Fibroblast of lung (primary cell): ENCODE measurements at regions not wholly inside any gene's neighbourhood (a gene's known extent, or its start where the extent isn't known, plus 50 kb on each side); places are given as distances from the start of the nearest gene placed in this dataset.

Experiments
- DNase-seq, 2 donors: peaks; one replicate each; pipeline versions ENCODE4 v3.0.0 to v3.0.0-alpha.2; 2010; ENCODE audit warnings: low read depth in 2 of 2
- H2AFZ ChIP-seq: 2 replicates; pipeline ENCODE4 v1.5.1; 2012; ENCODE audit warnings: low read length, control low read depth, inconsistent platforms
- H3K27ac ChIP-seq: 2 replicates; pipeline ENCODE4 v1.5.1; 2011; ENCODE audit warnings: low read length, control low read depth; ENCODE audit not compliant: insufficient read depth
- H3K27me3 ChIP-seq: 2 replicates; pipeline ENCODE4 v1.5.1; 2011; ENCODE audit warnings: mild to moderate bottlenecking, low read length; ENCODE audit not compliant: control insufficient read depth, insufficient read depth
- H3K36me3 ChIP-seq: 2 replicates; pipeline ENCODE4 v1.5.1; 2011; ENCODE audit warnings: low read length; ENCODE audit not compliant: control insufficient read depth, insufficient read depth
- H3K4me1 ChIP-seq: 2 replicates; pipeline ENCODE4 v1.5.1; 2011; ENCODE audit warnings: low read length; ENCODE audit not compliant: control insufficient read depth, insufficient read depth; ENCODE audit errors: extremely low read depth
- H3K4me2 ChIP-seq: 2 replicates; pipeline ENCODE4 v1.5.1; 2011; ENCODE audit warnings: low read length, control low read depth; ENCODE audit not compliant: insufficient read depth; ENCODE audit errors: extremely low read depth
- H3K4me3 ChIP-seq, 4 experiments: fragments of 200-600 bp in 1 of 4; sonication (generic) in 1 of 4; replicated peaks in 1 of 4; 2 replicates each; pipeline ENCODE4 v1.5.1; 2011 to 2016; ENCODE audit warnings: low read length in 4 of 4, low read depth in 3 of 4, mild to moderate bottlenecking in 3 of 4, control low read depth in 2 of 4, inconsistent platforms in 1 of 4, mixed read lengths in 1 of 4; ENCODE audit not compliant: insufficient read depth in 1 of 4; ENCODE audit errors: control extremely low read depth in 1 of 4
- H3K79me2 ChIP-seq: 2 replicates; pipeline ENCODE4 v1.5.1; 2012; ENCODE audit warnings: mild to moderate bottlenecking, low read length, inconsistent platforms; ENCODE audit not compliant: control insufficient read depth, insufficient read depth
- H3K9ac ChIP-seq: 2 replicates; pipeline ENCODE4 v1.5.1; 2011; ENCODE audit warnings: mild to moderate bottlenecking, low read length, control low read depth; ENCODE audit not compliant: insufficient read depth
- H3K9me3 ChIP-seq: 2 replicates; pipeline ENCODE4 v1.5.1; 2012; ENCODE audit warnings: low read depth, low read length; ENCODE audit not compliant: control insufficient read depth, insufficient read depth
- H4K20me1 ChIP-seq: 2 replicates; pipeline ENCODE4 v1.5.1; 2011; ENCODE audit warnings: low read length; ENCODE audit not compliant: control insufficient read depth, insufficient read depth; ENCODE audit errors: extremely low read depth
- CTCF ChIP-seq, 2 donors: IDR thresholded peaks in 1 of 2; conservative IDR thresholded peaks in 1 of 2; 1 replicate in 1 of 2; 2 replicates in 1 of 2; pipeline ENCODE4 v1.5.1; 2011 to 2012; ENCODE audit warnings: low read length in 2 of 2, control low read depth in 1 of 2, inconsistent platforms in 1 of 2, low read depth in 1 of 2, mild to moderate bottlenecking in 1 of 2
- EZH2 ChIP-seq: IDR thresholded peaks from 2 replicates; pipeline ENCODE4 v1.5.1; 2012; ENCODE audit warnings: low read length, control low read depth, mild to moderate bottlenecking; ENCODE audit errors: missing control alignments

- Histone ChIP-seq H3K4me3 (no peak overlapping the region), H3K4me2 (no peak overlapping the region), H3K79me2 (no peaks in the 10 kb centered on the region), H3K27me3 (no peaks in the 10 kb centered on the region), H3K9me3 (no peaks in the 10 kb centered on the region), H2AFZ (no peak overlapping the region), H3K9ac (no peak overlapping the region), H3K27ac (no peak overlapping the region), H3K4me1 (no peaks in the 10 kb centered on the region), H3K36me3 (no peaks in the 10 kb centered on the region), H4K20me1 (no peaks in the 10 kb centered on the region)
- DNase-seq, result no peak
- TF ChIP-seq CTCF (conservative IDR thresholded peaks at IDR 0.05 in 1 of 2, IDR thresholded peaks at IDR 0.05 in 1 of 2; ENCODE audit: low read depth in 1 of 2, low read length in 2 of 2) (no peak), EZH2 (no peak)
Observed at GRCh38 chr2:215517391-215517790, 81.5 kb upstream of the FN1 start.

GRCh38 chr2:215514516-215514915 is 78.6 kb upstream of the FN1 start:
- no peak for DNase-seq
- Histone ChIP-seq H3K79me2 (no peaks in the 10 kb centered on the region), H3K4me2 (no peak overlapping the region), H4K20me1 (no peaks in the 10 kb centered on the region), H3K9me3 (no peaks in the 10 kb centered on the region), H3K4me1 (no peaks in the 10 kb centered on the region), H3K9ac (no peak overlapping the region), H3K27me3 (no peaks in the 10 kb centered on the region), H3K36me3 (no peaks in the 10 kb centered on the region), H3K27ac (no peak overlapping the region), H3K4me3 (no peak overlapping the region), H2AFZ (no peak overlapping the region)
- TF ChIP-seq EZH2 (no peak), CTCF (conservative IDR thresholded peaks at IDR 0.05 in 1 of 2, IDR thresholded peaks at IDR 0.05 in 1 of 2; ENCODE audit: low read depth in 1 of 2, low read length in 2 of 2) (no peak)

GRCh38 chr2:215511454-215512346 is 75.8 kb upstream of the FN1 start:
- Histone ChIP-seq H3K79me2 (no peaks in the 10 kb centered on the region), H3K9ac (no peak overlapping the region), H3K9me3 (no peaks in the 10 kb centered on the region), H3K4me2 (no peak overlapping the region), H3K27me3 (no peaks in the 10 kb centered on the region), H4K20me1 (no peaks in the 10 kb centered on the region), H3K4me1 (no peaks in the 10 kb centered on the region), H3K4me3 (no peak overlapping the region), H2AFZ (no peak overlapping the region), H3K36me3 (no peaks in the 10 kb centered on the region), H3K27ac (no peak overlapping the region)
- TF ChIP-seq EZH2 (no peak), CTCF (conservative IDR thresholded peaks at IDR 0.05 in 1 of 2, IDR thresholded peaks at IDR 0.05 in 1 of 2; ENCODE audit: low read depth in 1 of 2, low read length in 2 of 2) (no peak)
- DNase-seq, result no peak
